ENCODE measurements at regions not wholly inside any gene's neighbourhood (a gene's known extent, or its start where the extent isn't known, plus 50 kb on each side); places are given as distances from the start of the nearest gene placed in this dataset.

GRCh38 chr16:65716737-65717700, 595.2 kb upstream of the CDH11 start:
- H3K27ac Mint-ChIP-seq (ENCODE audit: unreplicated experiment): no peak overlapping the region
- DNase-seq (ENCODE audit: low spot score): no peak
- H3K27me3 Mint-ChIP-seq (ENCODE audit: low read depth): peaks cover 9% of the 10 kb centered on the region

GRCh38 chr16:65713181-65713808, 591.4 kb upstream of the CDH11 start:
- H3K4me3 Mint-ChIP-seq (ENCODE audit: unreplicated experiment): no peak overlapping the region
- H3K27ac Mint-ChIP-seq (ENCODE audit: unreplicated experiment): no peak overlapping the region
- no peak for TF ChIP-seq CTCF (IDR thresholded peaks at IDR 0.05)
- H3K36me3 Mint-ChIP-seq (ENCODE audit: low read depth): peaks cover 4% of the 10 kb centered on the region
- peaks cover 8% of the 10 kb centered on the region for H3K4me1 Mint-ChIP-seq (ENCODE audit: low read depth)
- no peaks in the 10 kb centered on the region for H3K9me3 Mint-ChIP-seq (ENCODE audit: low read depth)
- no peak for DNase-seq (ENCODE audit: low spot score)
- H3K27me3 Mint-ChIP-seq (ENCODE audit: low read depth): peaks cover 9% of the 10 kb centered on the region

More at GRCh38 chr16:65716737-65717700, 595.2 kb upstream of the CDH11 start:
- no peak for TF ChIP-seq CTCF (IDR thresholded peaks at IDR 0.05)
- H3K9me3 Mint-ChIP-seq (ENCODE audit: low read depth): no peaks in the 10 kb centered on the region
- no peak overlapping the region for H3K4me3 Mint-ChIP-seq (ENCODE audit: unreplicated experiment)
- H3K4me1 Mint-ChIP-seq (ENCODE audit: low read depth): no peaks in the 10 kb centered on the region
- peaks cover 4% of the 10 kb centered on the region for H3K36me3 Mint-ChIP-seq (ENCODE audit: low read depth)

- Mint-ChIP-seq H3K36me3 (ENCODE audit: low read depth) (peaks cover 4% of the 10 kb centered on the region), H3K4me1 (ENCODE audit: low read depth) (peaks cover 8% of the 10 kb centered on the region), H3K27me3 (ENCODE audit: low read depth) (peaks cover 6% of the 10 kb centered on the region), H3K27ac (ENCODE audit: unreplicated experiment) (no peak overlapping the region), H3K9me3 (ENCODE audit: low read depth) (no peaks in the 10 kb centered on the region), H3K4me3 (ENCODE audit: unreplicated experiment) (no peak overlapping the region)
- DNase-seq (ENCODE audit: low spot score): no peak
- TF ChIP-seq CTCF (IDR thresholded peaks at IDR 0.05): no peak
Observed at GRCh38 chr16:65710107-65710506, 588.2 kb upstream of the CDH11 start.

DNA sequence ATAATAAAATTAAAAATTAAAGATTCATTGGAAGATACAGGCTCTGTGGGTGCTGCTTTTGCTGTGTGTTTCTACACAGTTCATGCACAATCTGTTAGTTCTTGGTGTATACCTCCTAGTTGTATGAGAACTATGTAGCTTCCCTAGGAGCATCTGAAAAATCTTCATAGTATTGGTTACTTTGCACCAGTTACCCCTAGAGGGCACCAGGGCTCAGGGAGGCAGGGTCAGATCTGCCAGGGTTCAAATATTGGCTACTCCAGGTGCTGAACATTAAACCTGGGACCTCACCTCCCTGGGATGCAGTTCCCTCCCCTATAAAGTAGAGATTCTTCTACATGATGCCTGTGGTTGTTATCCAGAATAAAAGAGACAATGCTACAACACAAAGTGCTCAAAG, 583.0 kb upstream of the CDH11 start:
- H3K4me3 Mint-ChIP-seq (ENCODE audit: unreplicated experiment): no peak overlapping the region
- H3K9me3 Mint-ChIP-seq (ENCODE audit: low read depth): no peaks in the 10 kb centered on the region
- H3K4me1 Mint-ChIP-seq (ENCODE audit: low read depth): peaks cover 18% of the 10 kb centered on the region
- no peaks in the 10 kb centered on the region for H3K27me3 Mint-ChIP-seq (ENCODE audit: low read depth)
- H3K36me3 Mint-ChIP-seq (ENCODE audit: low read depth): no peaks in the 10 kb centered on the region
- no peak for DNase-seq (ENCODE audit: low spot score)
- no peak overlapping the region for H3K27ac Mint-ChIP-seq (ENCODE audit: unreplicated experiment)
- peak; percentile 65 for TF ChIP-seq CTCF (IDR thresholded peaks at IDR 0.05)

DNA sequence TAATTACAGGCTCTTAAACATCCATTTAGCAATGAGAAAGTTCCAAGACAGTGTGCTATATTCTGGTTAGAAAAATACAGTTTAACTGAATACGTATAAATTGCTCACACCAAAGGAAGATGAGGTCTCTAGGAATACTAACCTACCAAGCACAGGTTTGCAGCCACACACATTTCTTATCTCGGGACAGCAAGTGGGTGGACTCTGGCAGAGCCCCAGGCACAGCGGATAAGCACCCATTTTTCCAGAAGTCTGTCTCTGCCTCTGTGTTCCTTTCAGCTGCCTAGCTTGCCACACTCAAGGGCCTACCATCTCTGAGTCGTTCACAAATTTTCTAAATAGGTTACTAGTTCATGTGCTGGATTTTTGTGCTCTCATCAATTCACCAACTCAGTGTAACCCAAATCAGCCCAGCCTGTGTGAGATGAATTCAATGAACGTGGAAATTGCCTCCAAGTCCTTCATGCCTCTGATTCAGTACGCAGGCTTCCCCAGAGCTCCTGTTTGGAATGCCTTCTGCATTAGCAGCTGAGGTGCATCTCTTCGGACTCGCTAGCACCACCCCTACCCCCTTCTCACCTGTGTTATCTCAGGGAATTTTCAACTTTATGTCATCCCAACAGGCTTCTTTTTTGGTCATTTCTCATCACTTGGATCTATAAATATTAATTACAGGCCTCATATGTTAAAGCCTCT, 581.0 kb upstream of the CDH11 start:
- no peaks in the 10 kb centered on the region for H3K9me3 Mint-ChIP-seq (ENCODE audit: low read depth)
- DNase-seq (ENCODE audit: low spot score): no peak
- H3K27ac Mint-ChIP-seq (ENCODE audit: unreplicated experiment): no peak overlapping the region
- no peak for TF ChIP-seq CTCF (IDR thresholded peaks at IDR 0.05)
- H3K36me3 Mint-ChIP-seq (ENCODE audit: low read depth): no peaks in the 10 kb centered on the region
- peaks cover 23% of the 10 kb centered on the region for H3K4me1 Mint-ChIP-seq (ENCODE audit: low read depth)
- no peak overlapping the region for H3K4me3 Mint-ChIP-seq (ENCODE audit: unreplicated experiment)
- no peaks in the 10 kb centered on the region for H3K27me3 Mint-ChIP-seq (ENCODE audit: low read depth)
